GM23338 (cell line): ENCODE measurements at regions not wholly inside any gene's neighbourhood (a gene's known extent, or its start where the extent isn't known, plus 50 kb on each side); places are given as distances from the start of the nearest gene placed in this dataset.

Experiments
- TF ChIP-seq, protein P1 (sequence below), 2 experiments: fragments of 200-600 bp in 1 of 2; sonication (generic) in 1 of 2; conservative IDR thresholded peaks; 2 replicates each; pipeline versions ENCODE4 v1.5.1 to v1.6.1; 2016 to 2017; ENCODE audit warnings: antibody characterized with exemption in 2 of 2, low read depth in 2 of 2, mild to moderate bottlenecking in 2 of 2, moderate library complexity in 1 of 2
- TF ChIP-seq, protein P2 (sequence below): IDR thresholded peaks from one replicate; pipeline ENCODE4 v1.6.1; 2018; ENCODE audit warnings: antibody characterized with exemption; ENCODE audit not compliant: unreplicated experiment

DNA sequence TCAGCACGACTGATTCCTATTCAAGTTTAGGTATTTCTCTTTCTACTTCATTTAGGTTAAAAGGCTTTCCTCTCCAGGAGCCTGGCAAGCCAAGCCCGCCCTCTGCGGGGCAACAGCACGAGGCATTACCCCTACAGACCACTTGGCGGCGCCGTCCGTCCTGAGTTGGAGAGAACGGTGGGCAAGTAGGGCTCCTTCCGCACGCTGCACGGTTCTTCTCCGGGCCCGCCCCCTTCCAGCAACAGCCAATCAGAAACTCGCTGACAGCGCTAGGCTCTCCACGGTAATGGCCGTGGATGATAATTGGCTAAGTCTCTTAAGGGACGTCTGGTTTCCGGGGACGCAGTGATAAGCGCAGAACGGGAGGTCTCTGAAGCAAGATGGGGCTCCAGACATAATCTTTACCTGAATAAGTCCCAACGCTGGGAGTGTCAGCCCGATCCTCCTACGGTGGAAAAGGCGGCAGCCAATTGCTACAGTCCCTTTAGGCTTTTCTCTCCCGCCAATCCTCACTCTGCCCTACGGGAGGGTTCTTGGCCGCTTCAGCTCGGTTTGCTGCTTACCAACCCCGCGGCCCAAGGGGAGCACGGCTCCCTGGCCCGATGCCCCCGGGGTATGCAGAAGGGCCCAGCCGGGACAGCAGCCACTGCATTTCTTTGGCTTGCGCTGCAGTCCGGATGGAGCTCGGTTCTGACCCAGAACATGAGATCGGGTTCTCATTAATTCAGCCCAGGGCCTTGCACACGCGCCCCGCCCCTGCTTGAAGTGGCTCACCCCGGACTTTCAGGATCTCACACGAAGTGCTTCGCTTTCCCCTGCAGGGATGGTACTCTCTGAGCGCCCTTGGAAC, 206.9 kb upstream of the PKDCC start:
- TF ChIP-seq, protein P1, sequence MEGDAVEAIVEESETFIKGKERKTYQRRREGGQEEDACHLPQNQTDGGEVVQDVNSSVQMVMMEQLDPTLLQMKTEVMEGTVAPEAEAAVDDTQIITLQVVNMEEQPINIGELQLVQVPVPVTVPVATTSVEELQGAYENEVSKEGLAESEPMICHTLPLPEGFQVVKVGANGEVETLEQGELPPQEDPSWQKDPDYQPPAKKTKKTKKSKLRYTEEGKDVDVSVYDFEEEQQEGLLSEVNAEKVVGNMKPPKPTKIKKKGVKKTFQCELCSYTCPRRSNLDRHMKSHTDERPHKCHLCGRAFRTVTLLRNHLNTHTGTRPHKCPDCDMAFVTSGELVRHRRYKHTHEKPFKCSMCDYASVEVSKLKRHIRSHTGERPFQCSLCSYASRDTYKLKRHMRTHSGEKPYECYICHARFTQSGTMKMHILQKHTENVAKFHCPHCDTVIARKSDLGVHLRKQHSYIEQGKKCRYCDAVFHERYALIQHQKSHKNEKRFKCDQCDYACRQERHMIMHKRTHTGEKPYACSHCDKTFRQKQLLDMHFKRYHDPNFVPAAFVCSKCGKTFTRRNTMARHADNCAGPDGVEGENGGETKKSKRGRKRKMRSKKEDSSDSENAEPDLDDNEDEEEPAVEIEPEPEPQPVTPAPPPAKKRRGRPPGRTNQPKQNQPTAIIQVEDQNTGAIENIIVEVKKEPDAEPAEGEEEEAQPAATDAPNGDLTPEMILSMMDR (conservative IDR thresholded peaks at IDR 0.05; ENCODE audit: low read depth in 2 of 2), result peak; percentile 98 to 99
- TF ChIP-seq, protein P2, sequence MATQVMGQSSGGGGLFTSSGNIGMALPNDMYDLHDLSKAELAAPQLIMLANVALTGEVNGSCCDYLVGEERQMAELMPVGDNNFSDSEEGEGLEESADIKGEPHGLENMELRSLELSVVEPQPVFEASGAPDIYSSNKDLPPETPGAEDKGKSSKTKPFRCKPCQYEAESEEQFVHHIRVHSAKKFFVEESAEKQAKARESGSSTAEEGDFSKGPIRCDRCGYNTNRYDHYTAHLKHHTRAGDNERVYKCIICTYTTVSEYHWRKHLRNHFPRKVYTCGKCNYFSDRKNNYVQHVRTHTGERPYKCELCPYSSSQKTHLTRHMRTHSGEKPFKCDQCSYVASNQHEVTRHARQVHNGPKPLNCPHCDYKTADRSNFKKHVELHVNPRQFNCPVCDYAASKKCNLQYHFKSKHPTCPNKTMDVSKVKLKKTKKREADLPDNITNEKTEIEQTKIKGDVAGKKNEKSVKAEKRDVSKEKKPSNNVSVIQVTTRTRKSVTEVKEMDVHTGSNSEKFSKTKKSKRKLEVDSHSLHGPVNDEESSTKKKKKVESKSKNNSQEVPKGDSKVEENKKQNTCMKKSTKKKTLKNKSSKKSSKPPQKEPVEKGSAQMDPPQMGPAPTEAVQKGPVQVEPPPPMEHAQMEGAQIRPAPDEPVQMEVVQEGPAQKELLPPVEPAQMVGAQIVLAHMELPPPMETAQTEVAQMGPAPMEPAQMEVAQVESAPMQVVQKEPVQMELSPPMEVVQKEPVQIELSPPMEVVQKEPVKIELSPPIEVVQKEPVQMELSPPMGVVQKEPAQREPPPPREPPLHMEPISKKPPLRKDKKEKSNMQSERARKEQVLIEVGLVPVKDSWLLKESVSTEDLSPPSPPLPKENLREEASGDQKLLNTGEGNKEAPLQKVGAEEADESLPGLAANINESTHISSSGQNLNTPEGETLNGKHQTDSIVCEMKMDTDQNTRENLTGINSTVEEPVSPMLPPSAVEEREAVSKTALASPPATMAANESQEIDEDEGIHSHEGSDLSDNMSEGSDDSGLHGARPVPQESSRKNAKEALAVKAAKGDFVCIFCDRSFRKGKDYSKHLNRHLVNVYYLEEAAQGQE, result peak; percentile 51
